GM12874 (cell line): ENCODE measurements at regions not wholly inside any gene's neighbourhood (a gene's known extent, or its start where the extent isn't known, plus 50 kb on each side); places are given as distances from the start of the nearest gene placed in this dataset.

Experiments used
- CTCF ChIP-seq: IDR thresholded peaks from 2 replicates; pipeline ENCODE4 v1.5.1; 2011; ENCODE audit warnings: low read depth, mild to moderate bottlenecking, control low read depth, low read length, moderate library complexity; ENCODE audit not compliant: insufficient read depth

- TF ChIP-seq CTCF, result no peak
These were observed 58.7 kb downstream of the EDN1 start for GRCh38 chr6:12348530-12349511.

GRCh38 chr6:12350644-12351170, 60.5 kb downstream of the EDN1 start:
- TF ChIP-seq CTCF, result no peak

- no peak for TF ChIP-seq CTCF
These were observed 61.5 kb downstream of the EDN1 start for GRCh38 chr6:12351672-12352071.

DNA sequence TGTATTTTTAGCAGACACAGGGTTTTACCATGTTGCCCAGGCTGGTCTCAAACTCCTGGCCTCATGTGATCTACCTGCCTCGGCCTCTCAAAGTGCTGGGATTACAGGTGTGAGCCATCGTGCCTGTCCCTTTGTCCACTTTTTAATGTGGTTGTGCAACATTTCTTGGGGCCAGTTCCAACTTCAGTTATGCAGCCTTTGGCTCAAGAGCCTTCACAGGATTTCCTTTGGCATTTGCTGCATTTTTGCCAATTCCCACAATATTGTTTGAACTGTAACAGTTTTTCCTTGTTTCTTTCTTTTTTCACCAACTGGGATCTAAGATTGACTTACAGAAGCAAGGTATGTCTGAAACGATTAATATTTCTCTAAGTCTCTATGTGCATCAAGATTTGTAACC, 63.6 kb downstream of the EDN1 start:
- no peak for TF ChIP-seq CTCF

DNA sequence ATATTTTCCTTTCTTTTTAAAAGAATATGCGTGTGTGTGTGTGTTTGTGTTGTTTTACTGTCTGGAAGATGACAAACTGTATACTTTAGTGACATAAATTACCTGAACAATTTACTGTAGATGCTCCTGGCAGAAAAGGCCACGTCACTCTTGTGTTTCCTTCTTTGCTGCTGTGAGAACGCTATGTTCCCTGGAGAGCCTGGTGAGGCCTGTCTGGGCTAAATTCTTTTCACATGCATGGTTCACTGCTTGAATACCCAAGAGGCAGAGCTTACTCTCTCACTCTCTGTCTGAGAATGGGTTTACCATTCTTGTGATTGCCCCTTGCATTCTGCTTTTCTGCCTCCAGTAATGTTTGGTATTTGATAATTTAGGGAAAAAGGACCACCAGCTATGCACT, 64.3 kb downstream of the EDN1 start:
- TF ChIP-seq CTCF, result no peak

- TF ChIP-seq CTCF, result no peak
These were observed 65.2 kb downstream of the EDN1 start for GRCh38 chr6:12355354-12355753.

DNA sequence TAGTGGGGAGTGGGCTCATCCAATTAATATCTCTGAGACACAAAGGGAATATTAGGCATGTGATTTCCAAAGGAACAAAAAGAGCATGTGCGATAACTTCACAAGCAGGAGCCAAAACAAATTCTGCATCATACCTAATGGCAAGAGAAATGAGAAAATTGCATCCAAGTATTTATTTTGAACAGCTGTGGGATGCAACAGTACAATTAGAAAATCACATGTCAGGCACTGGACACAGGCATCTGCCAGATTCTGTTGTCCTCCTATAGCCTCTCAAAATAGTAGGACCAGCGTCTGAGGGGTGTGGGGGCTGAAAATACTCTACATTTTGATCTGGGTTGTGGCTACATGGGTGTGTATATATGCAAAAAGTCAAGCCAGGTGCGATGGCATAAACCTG, 66.3 kb downstream of the EDN1 start:
- no peak for TF ChIP-seq CTCF
